ENCODE measurements at regions not wholly inside any gene's neighbourhood (a gene's known extent, or its start where the extent isn't known, plus 50 kb on each side); places are given as distances from the start of the nearest gene placed in this dataset.

- CTCF ChIA-PET = no interaction called here
- H3K36me3 ChIP-seq (ENCODE audit: control insufficient read depth in 2 of 2, insufficient read depth in 2 of 2, low read length in 1 of 2) = no peaks in the 10 kb centered on the region
- ATAC-seq = no peak
- H3K9me3 ChIP-seq (replicated peaks; ENCODE audit: control insufficient read depth, insufficient read depth, low read length) = no peaks in the 10 kb centered on the region
- SMC1A ChIA-PET (ENCODE audit: uncharacterized antibody, unreplicated experiment) = no interaction called here
- no peak overlapping the region for H3K4me2 ChIP-seq (ENCODE audit: control insufficient read depth, insufficient read depth)
- TF ChIP-seq CBX5 (IDR thresholded peaks at IDR 0.05; ENCODE audit: low read depth) (no peak), LARP7 (IDR thresholded peaks at IDR 0.05) (no peak), IRF3 (IDR thresholded peaks at IDR 0.05) (no peak), SIN3A (IDR thresholded peaks at IDR 0.05; ENCODE audit: low read depth, low read length) (no peak), CEBPZ (IDR thresholded peaks at IDR 0.05; ENCODE audit: low read depth, low read length) (no peak)
- no peaks in the 10 kb centered on the region for H3K27me3 ChIP-seq (replicated peaks in 1 of 2; ENCODE audit: control insufficient read depth in 2 of 2, insufficient read depth in 2 of 2, low read length in 1 of 2)
- POLR2A ChIA-PET = no interaction called here
- H3K79me2 ChIP-seq (ENCODE audit: control insufficient read depth, insufficient read depth, low read length) = no peaks in the 10 kb centered on the region
- no peak for DNase-seq (ENCODE audit: low read depth, low spot score)
- no peak overlapping the region for H3K9ac ChIP-seq (ENCODE audit: control insufficient read depth, insufficient read depth, low read length)
- no peak overlapping the region for H3K27ac ChIP-seq (ENCODE audit: control insufficient read depth, insufficient read depth)
- FAIRE-seq = no peak
- H3K4me3 ChIP-seq = no peak overlapping the region
- RAD21 ChIA-PET (ENCODE audit: unreplicated experiment) = no interaction called here
- no peak overlapping the region for H2AFZ ChIP-seq (ENCODE audit: control insufficient read depth, low read depth, low read length)
- WGBS (ENCODE audit: insufficient coverage, insufficient replicate concordance, low lambda C conversion rate, missing lambda C conversion rate) = 79% methylated on average over 55 of the region's 61 CpGs
- H3K4me1 ChIP-seq (ENCODE audit: control insufficient read depth, insufficient read depth, low read length) = no peaks in the 10 kb centered on the region
- intact Hi-C loops (cut with micrococcal nuclease; ENCODE audit: unreplicated experiment) (no loop called here), in situ Hi-C loops (cut with MboI) (no loop called here)
- no peaks in the 10 kb centered on the region for H4K20me1 ChIP-seq (ENCODE audit: control insufficient read depth, insufficient read depth)
- BruUV-seq (replicated peaks) = no TSS peak
Measured at GRCh38 chr3:75395580-75396315, 268.4 kb upstream of the FRG2C start.

Data from GM12878 (cell line).